GM21576 (cell line): ENCODE measurements at regions not wholly inside any gene's neighbourhood (a gene's known extent, or its start where the extent isn't known, plus 50 kb on each side); places are given as distances from the start of the nearest gene placed in this dataset.
A peak's percentile ranks its signal among the peaks of the same experiment; 100 is the strongest.
"Not testable (repeated sequence)": the region's sequence is repeated elsewhere in the genome, so short reads cannot be mapped to it uniquely, and the experiment has no call there.

ENCODE experiments used
- ATAC-seq: cut with Tn5 transposase; IDR thresholded peaks from one replicate; pipeline ENCODE4 v1.9.1; 2021; ENCODE audit warnings: mild to moderate bottlenecking, moderate library complexity; ENCODE audit not compliant: unreplicated experiment

DNA sequence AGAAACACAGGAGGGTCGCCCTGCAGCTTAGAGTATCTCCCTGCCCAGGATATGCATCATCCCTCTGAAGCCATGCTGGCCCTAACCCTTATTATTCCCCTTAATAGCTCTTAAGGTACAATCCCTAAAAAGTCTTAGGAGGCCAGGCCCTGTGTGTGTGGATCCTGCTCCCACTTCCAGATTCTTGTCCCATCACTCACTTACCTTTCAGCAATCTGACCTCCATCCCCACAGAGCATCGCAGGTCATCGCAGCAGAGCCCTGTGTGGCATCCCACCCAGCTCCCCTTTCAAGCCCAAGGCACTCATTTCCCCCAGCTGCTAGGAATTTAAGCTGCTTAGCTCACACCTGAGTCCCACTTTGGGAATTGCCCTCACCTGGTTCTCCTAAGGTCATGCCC, 223.8 kb upstream of the SMLR1 start:
- no peak for ATAC-seq

GRCh38 chr6:130604841-130605399, 222.3 kb upstream of the SMLR1 start:
- no peak for ATAC-seq

- ATAC-seq, result no peak
Measured at GRCh38 chr6:130610303-130610702, 216.9 kb upstream of the SMLR1 start.

- ATAC-seq, result no peak
Measured at GRCh38 chr6:130611366-130611765, 215.8 kb upstream of the SMLR1 start.

DNA sequence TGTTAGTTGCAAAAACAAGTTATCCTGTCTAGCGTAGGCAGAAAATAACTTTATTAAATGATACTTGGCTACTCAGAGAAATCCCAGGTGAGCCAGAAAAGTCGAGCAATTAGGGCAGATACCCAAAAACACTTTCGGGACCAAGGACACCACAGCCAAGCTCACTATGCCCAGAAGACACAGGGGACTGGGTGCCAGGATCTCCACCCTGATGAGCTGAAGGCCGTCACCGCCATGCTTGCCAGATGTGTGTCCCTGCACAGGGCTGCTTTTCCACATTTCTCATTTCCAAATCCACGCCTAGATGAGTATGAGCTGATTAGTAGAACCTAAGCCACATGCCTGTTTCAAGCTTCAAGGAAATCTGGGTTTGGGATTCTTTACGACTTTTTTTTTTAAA, 214.0 kb upstream of the SMLR1 start:
- no peak for ATAC-seq

DNA sequence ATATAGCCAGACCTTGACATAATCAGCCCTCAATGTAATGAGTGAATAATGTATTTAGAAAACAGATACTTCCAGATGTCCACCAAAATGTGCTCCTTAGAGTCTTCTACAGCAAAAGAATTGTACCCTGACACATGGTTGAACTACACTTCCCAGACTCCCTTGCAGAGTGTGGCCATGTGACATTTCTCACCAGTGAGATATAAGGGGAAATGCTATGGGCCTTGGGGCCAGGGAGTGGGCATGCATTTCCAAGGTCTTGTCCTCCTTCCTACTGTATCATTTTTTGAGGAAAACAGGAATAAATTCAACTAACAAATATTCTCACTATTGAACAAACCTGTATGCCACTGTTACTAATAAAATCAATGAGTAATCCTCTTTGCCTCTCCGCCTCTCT, 211.4 kb upstream of the SMLR1 start:
- no peak for ATAC-seq

DNA sequence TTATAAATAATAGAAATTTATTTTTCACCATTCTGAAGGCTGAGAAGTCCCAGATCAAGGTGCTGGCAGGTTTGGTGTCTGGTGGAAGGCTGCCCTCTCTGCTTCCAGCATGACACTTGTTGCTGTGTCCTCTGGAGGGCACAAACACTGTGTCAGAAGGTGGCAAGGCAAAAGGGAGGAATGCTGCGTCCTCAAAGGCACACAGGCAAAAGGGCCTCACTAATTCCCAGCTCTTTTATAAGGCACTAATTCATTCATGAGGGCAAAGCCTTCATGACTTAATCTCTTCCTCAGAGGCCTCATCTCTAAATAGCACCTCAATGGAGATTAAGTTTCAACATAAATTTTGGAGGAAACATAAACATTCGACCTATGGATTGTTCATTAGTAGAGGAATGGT, 209.5 kb upstream of the SMLR1 start:
- no peak for ATAC-seq

- ATAC-seq, result not testable (repeated sequence)
Measured at GRCh38 chr6:130618806-130619205, 208.4 kb upstream of the SMLR1 start.

DNA sequence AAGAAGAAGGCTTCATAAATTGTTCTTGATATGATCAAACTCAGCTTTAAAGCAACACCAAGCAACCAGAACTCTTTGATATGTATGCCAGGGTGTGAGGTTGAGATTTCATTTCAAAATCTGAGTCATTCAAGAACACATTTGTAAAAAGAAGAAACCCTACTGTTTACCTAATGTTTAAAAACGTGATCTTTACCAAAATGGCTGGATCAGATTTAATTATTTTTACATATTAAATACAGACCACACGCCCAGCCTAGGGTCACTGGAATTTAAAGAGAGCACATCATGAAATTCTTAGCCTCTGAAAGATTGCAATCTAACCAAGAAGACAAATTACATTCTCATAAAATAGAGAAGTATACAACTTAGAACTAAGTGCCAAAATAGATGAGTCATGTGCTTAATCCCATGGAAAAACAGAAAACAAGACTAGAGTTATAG, 206.8 kb upstream of the SMLR1 start:
- no peak for ATAC-seq

DNA sequence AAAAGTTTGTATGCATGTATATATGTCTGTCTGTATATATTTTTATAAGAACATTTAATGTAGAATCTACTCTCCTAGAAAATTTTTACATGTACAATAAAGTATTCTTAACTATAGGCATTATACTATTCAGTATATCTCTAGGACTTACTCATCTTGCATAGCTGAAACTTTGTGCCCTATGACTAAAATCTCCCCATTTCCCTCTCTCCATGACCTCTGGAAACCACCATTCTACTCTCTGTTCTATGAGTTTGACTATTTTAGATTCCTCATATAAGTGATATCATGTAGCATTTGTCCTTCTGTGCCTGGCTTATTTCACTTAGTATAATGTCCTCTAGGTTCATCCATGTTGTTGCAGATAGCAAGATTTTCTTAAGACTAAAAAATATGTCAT, 205.1 kb upstream of the SMLR1 start:
- ATAC-seq, result no peak

- no peak for ATAC-seq
Measured at GRCh38 chr6:130624046-130624445, 203.2 kb upstream of the SMLR1 start.

GRCh38 chr6:130625825-130626527, 201.2 kb upstream of the SMLR1 start:
- peak; percentile 75 for ATAC-seq

DNA sequence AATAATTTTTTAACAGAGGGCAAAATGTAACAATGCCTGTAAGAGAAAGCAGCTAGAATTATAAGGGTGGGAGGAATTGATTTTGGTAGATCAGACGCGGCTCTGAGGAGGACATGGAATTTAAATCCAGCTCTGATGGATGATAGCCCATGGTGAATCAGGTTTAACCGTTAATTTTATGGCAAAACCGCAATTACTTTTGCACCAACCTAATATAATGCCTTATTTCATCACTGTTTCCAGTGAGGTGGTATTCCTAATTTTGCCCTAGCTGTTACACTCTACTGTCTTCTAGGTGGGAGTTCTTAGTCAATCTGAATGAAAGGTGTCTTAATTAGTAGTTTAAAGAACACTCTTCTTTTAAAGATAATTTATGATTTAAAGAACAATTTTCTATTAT, 198.3 kb upstream of the SMLR1 start:
- no peak for ATAC-seq

- no peak for ATAC-seq
Measured at GRCh38 chr6:130629640-130630039, 197.6 kb upstream of the SMLR1 start.

DNA sequence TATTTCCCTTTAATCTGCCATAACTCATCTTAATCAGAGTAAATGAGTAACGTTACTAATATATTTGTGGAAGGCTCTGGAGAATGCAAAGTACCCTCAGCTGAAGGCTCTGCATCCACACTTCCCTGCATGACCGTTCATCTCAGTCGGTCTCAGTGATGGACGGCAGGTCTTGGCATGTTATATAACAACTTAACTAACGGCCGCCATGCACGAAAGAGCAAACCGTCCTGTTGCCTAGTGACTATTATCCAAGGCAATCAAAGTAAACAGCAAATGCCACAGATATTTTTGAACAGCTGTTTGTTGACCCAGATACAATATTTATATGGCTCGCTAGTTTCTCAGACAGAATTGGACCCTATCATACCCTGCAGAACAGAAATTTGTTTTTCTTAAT, 194.9 kb upstream of the SMLR1 start:
- no peak for ATAC-seq

GRCh38 chr6:130632897-130633296, 194.3 kb upstream of the SMLR1 start:
- no peak for ATAC-seq

GRCh38 chr6:130643361-130643760, 183.8 kb upstream of the SMLR1 start:
- ATAC-seq, result no peak

DNA sequence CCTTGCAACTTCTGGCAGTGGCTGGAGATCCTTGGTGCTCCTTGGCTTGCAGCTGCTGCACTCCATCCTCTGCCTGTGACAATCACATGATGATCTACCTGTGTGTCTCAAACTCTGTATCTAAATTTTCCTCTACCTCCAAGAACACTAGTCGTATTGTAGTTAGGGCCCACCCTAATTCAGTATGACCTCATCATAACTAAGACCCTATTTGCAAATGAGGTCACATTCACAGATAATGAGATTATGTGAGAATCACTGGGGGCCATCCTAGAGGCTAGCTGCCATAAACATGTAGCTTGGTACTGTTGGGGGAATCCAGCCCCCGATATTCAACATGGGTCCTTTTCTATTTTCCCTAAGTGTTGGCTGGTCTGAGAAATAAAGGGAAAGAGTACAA, 183.0 kb upstream of the SMLR1 start:
- no peak for ATAC-seq

DNA sequence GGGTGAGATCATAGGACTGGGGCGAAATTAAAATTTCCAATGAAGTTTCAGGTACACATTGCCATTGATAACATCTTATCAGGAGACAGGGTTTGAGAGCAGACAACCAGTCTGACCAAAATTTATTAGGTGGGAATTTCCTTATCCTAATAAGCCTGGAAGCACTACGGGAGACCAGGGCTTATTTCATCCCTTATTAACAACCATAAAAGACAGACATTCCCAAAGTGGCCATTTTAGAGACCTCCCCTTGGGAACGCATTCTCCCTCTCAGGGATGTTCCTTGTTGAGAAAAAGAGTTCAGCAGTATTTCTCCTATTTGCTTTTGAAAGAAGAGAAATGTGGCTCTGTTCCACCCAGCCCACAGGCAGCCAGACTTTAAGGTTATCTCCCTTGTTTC, 182.4 kb upstream of the SMLR1 start:
- ATAC-seq, result not testable (repeated sequence)

DNA sequence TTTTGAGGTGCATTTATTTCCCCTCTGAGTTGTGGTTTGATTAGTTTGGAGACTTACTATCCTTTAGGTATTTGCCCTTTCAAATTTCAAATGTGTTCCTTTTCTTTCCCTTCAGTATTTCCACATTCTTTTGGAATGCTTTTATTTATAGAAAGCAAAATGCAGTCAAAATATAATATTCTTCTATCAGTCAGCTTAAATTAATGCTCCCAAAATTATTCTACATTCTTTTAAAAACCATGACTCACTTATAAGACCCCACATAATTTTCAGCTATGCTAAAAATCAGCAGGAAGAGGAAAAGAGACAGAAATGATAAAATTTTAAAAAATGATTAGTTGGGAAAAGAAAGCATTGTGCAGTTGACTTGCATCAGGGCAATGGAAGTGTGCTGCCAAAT, 180.0 kb upstream of the SMLR1 start:
- ATAC-seq, result no peak

DNA sequence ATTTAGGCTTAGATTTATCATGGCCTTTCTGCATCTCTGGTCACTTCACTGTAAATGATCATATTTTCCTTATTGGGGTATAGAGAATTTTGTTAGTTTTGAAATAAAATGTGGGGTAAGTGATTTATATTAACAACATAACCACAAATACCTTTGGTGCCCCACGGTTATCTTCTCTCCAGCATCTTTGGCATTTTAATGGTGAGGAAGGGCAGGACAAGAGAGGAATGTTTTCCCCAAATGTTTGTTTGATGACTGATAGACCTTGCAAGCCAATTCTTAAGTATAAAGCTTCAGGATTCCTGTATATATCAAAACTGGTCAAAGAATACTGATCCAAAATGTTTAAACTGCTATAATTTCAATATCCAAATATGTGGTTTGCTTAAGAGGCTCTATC, 171.6 kb upstream of the SMLR1 start:
- ATAC-seq, result no peak

GRCh38 chr6:130661077-130661476, 166.1 kb upstream of the SMLR1 start:
- ATAC-seq, result no peak

DNA sequence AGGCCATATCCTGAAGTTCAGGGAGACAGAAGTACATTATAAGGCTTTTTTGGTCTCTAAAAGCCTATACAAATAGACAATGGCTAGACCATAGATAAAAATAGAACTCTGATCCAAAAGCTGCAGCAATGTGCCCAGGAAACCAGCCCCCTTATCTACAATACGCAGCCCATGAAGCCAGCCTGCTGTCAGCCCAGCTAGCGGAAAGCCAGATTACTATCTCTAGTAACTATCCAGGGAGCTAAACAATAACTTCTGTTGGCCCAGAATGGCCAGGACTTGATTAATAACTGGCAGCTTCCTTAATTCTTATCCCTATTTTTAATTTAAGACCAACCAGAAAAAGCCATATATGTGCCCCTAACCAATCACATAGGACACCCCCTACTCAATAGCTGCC, 160.4 kb upstream of the SMLR1 start:
- ATAC-seq, result no peak
